HCT116 (cell line): ENCODE measurements at regions not wholly inside any gene's neighbourhood (a gene's known extent, or its start where the extent isn't known, plus 50 kb on each side); places are given as distances from the start of the nearest gene placed in this dataset.

Source experiments
- ATAC-seq: fragments of 200-7000 bp; cut with Tn5 transposase; 2 replicates; pipeline ENCODE4 v1.9.1; 2020; ENCODE audit warnings: mild to moderate bottlenecking, moderate library complexity
- BruUV-seq: library from RNA; stranded (reverse); fragments of 400-500 nt; replicated peaks from 2 replicates; lab custom pipeline; 2021; lab: Mats Ljungman, UMichigan
- CTCF ChIA-PET: fragments of 300-600 bp; sonication (Branson Sonifier 250); formaldehyde crosslinking; loops from one replicate; lab custom pipeline; 2021; ENCODE audit warnings: antibody characterized with exemption; lab: Charles Lee
- POLR2A ChIA-PET: fragments of 300-600, 350-600 bp; sonication (Branson Sonifier 250); formaldehyde crosslinking; loops from one replicate; lab custom pipeline; 2021; ENCODE audit warnings: antibody characterized with exemption; lab: Charles Lee
- RAD21 ChIA-PET, 2 experiments: fragments of 300-600 bp; sonication (Branson Sonifier 250); formaldehyde crosslinking; loops; one replicate each; lab custom pipeline; 2023; ENCODE audit warnings: low total read pairs in 2 of 2; ENCODE audit not compliant: uncharacterized antibody in 2 of 2, unreplicated experiment in 2 of 2, low non-redundant PET in 1 of 2; lab: Charles Lee
- DNase-seq: peaks from one replicate; pipeline ENCODE4 v3.0.0-alpha.2; 2010; ENCODE audit warnings: low read depth, low spot score
- H2AFZ ChIP-seq: fragments of 200-600 bp; shearing (Covaris generic), sonication (generic); 2 replicates; pipeline ENCODE4 v1.6.1; 2017; ENCODE audit warnings: low read depth, mixed run types, mixed read lengths, antibody characterized with exemption, low read length; ENCODE audit not compliant: poor library complexity, severe bottlenecking
- H3K27ac ChIP-seq: 2 replicates; pipeline ENCODE4 v1.5.1; 2012; ENCODE audit warnings: low read depth, low read length
- H3K27me3 ChIP-seq: fragments of 200-600 bp; sonication (generic); 2 replicates; pipeline ENCODE4 v1.6.1; 2016; ENCODE audit warnings: mixed run types, low read length, mixed read lengths; ENCODE audit not compliant: insufficient read depth
- H3K36me3 ChIP-seq, 2 experiments: fragments of 200-500 bp in 1 of 2; fragments of 200-600 bp in 1 of 2; sonication (Bioruptor generic) in 1 of 2; sonication (generic) in 1 of 2; 2 replicates each; pipeline versions ENCODE4 v1.5.1 to v1.6.1; 2014 to 2016; ENCODE audit warnings: low read length in 2 of 2, inconsistent platforms in 1 of 2, mixed read lengths in 1 of 2, mixed run types in 1 of 2; ENCODE audit not compliant: insufficient read depth in 2 of 2, control insufficient read depth in 1 of 2
- H3K4me1 ChIP-seq, 2 experiments: fragments of 200-600 bp in 1 of 2; sonication (generic) in 1 of 2; 2 replicates each; pipeline versions ENCODE4 v1.5.1 to v1.6.1; 2012 to 2017; ENCODE audit warnings: low read length in 2 of 2, inconsistent platforms in 1 of 2, mild to moderate bottlenecking in 1 of 2, mixed read lengths in 1 of 2, mixed run types in 1 of 2, moderate library complexity in 1 of 2; ENCODE audit not compliant: insufficient read depth in 2 of 2, control insufficient read depth in 1 of 2
- H3K4me2 ChIP-seq: fragments of 200-600 bp; sonication (generic); 2 replicates; pipeline ENCODE4 v1.6.1; 2017; ENCODE audit warnings: mixed run types, low read length, mixed read lengths
- H3K4me3 ChIP-seq, 2 experiments: fragments of 200-600 bp in 1 of 2; sonication (generic) in 1 of 2; replicated peaks in 1 of 2; 2 replicates each; pipeline ENCODE4 v1.5.1; 2011 to 2016; ENCODE audit warnings: low read length in 2 of 2, control low read depth in 1 of 2, low read depth in 1 of 2, mild to moderate bottlenecking in 1 of 2, mixed read lengths in 1 of 2, mixed run types in 1 of 2
- H3K79me2 ChIP-seq: fragments of 200-600 bp; sonication (generic); 2 replicates; pipeline ENCODE4 v1.6.1; 2017; ENCODE audit warnings: mild to moderate bottlenecking, mixed run types, low read length, moderate library complexity, mixed read lengths; ENCODE audit not compliant: insufficient read depth
- H3K9ac ChIP-seq: fragments of 200-600 bp; sonication (generic); 2 replicates; pipeline ENCODE4 v1.6.1; 2016; ENCODE audit warnings: low read length, mixed read lengths
- H3K9me2 ChIP-seq: fragments of 200-600 bp; sonication (generic), shearing (Covaris generic); 2 replicates; pipeline ENCODE4 v1.6.1; 2017; ENCODE audit warnings: mixed run types, mild to moderate bottlenecking, moderate library complexity; ENCODE audit not compliant: insufficient read depth
- H3K9me3 ChIP-seq, 2 experiments: fragments of 200-500 bp in 1 of 2; fragments of 200-600 bp in 1 of 2; sonication (Bioruptor generic) in 1 of 2; sonication (generic) in 1 of 2; 2 replicates each; pipeline ENCODE4 v1.6.1; 2014 to 2017; ENCODE audit warnings: low read length in 2 of 2, mixed read lengths in 2 of 2, inconsistent platforms in 1 of 2, low read depth in 1 of 2, mild to moderate bottlenecking in 1 of 2, mixed run types in 1 of 2, moderate library complexity in 1 of 2; ENCODE audit not compliant: control insufficient read depth in 1 of 2, insufficient read depth in 1 of 2
- H4K20me1 ChIP-seq: fragments of 200-600 bp; sonication (generic), shearing (Covaris generic); 2 replicates; pipeline ENCODE4 v1.6.1; 2017; ENCODE audit warnings: mixed run types, mild to moderate bottlenecking, moderate library complexity; ENCODE audit not compliant: insufficient read depth
- ATF3 ChIP-seq: IDR thresholded peaks from 2 replicates; pipeline ENCODE4 v1.6.1; 2012
- CBX3 ChIP-seq: IDR thresholded peaks from 2 replicates; pipeline ENCODE4 v1.6.1; 2012; ENCODE audit warnings: low read depth
- CEBPB ChIP-seq: IDR thresholded peaks from 2 replicates; pipeline ENCODE4 v1.6.1; 2012; ENCODE audit warnings: low read depth
- EGR1 ChIP-seq: IDR thresholded peaks from 2 replicates; pipeline ENCODE4 v1.6.1; 2012; ENCODE audit warnings: low read depth
- ELF1 ChIP-seq: IDR thresholded peaks from 2 replicates; pipeline ENCODE4 v1.6.1; 2012; ENCODE audit warnings: low read depth, borderline replicate concordance
- EZH2phosphoT487 ChIP-seq: fragments of 200-600 bp; IDR thresholded peaks from 2 replicates; pipeline ENCODE4 v1.6.1; 2018; ENCODE audit warnings: antibody characterized with exemption, borderline replicate concordance
- FOSL1 ChIP-seq: IDR thresholded peaks from 2 replicates; pipeline ENCODE4 v1.6.1; 2012; ENCODE audit warnings: low read depth
- JUND ChIP-seq: IDR thresholded peaks from 2 replicates; pipeline ENCODE4 v1.6.1; 2012
- MAX ChIP-seq: IDR thresholded peaks from 2 replicates; pipeline ENCODE4 v1.6.1; 2012
- POLR2A ChIP-seq: IDR thresholded peaks from 2 replicates; pipeline ENCODE4 v1.7.0; 2011; ENCODE audit warnings: borderline replicate concordance; ENCODE audit not compliant: insufficient read depth, insufficient read length; ENCODE audit errors: extremely low read depth
- POLR2AphosphoS5 ChIP-seq: IDR thresholded peaks from 2 replicates; pipeline ENCODE4 v1.6.1; 2011; ENCODE audit warnings: mild to moderate bottlenecking, low read depth, low read length, moderate library complexity
- SIN3A ChIP-seq: IDR thresholded peaks from 2 replicates; pipeline ENCODE4 v1.6.1; 2012; ENCODE audit warnings: low read depth
- SP1 ChIP-seq: IDR thresholded peaks from 2 replicates; pipeline ENCODE4 v1.6.1; 2012; ENCODE audit warnings: low read depth
- SRF ChIP-seq: IDR thresholded peaks from 2 replicates; pipeline ENCODE4 v1.6.1; 2012; ENCODE audit warnings: low read depth
- TCF7L2 ChIP-seq: IDR thresholded peaks from 2 replicates; pipeline ENCODE4 v1.7.0; 2011; ENCODE audit warnings: borderline replicate concordance, inconsistent platforms; ENCODE audit not compliant: insufficient read depth, insufficient read length; ENCODE audit errors: extremely low read depth
- intact Hi-C: fragments of 100-400 bp; cut with micrococcal nuclease; formaldehyde crosslinking; loops from 2 replicates; pipeline ENCODE4 v1.10.0; 2022

- no peaks in the 10 kb centered on the region for H3K79me2 ChIP-seq
- no peaks in the 10 kb centered on the region for H3K36me3 ChIP-seq
- no peak for ATAC-seq
- POLR2A ChIA-PET, result no interaction called here
- no peak overlapping the region for H3K4me2 ChIP-seq
- DNase-seq, result no peak
- no peak for TF ChIP-seq CBX3
- TF ChIP-seq JUND, result no peak
- TF ChIP-seq ATF3, result no peak
- no peak for TF ChIP-seq POLR2A
- TF ChIP-seq EZH2phosphoT487, result no peak
- TF ChIP-seq FOSL1, result no peak
- no peak for TF ChIP-seq MAX
- no peak for TF ChIP-seq EGR1
- no peak for TF ChIP-seq SRF
- TF ChIP-seq SP1, result no peak
- no peak for TF ChIP-seq CEBPB
- no peak for TF ChIP-seq POLR2AphosphoS5
- TF ChIP-seq TCF7L2, result no peak
- no peak for TF ChIP-seq ELF1
- no peak for TF ChIP-seq SIN3A
- no peak overlapping the region for H3K9ac ChIP-seq
- H4K20me1 ChIP-seq, result no peaks in the 10 kb centered on the region
- H3K9me2 ChIP-seq, result no peaks in the 10 kb centered on the region
- RAD21 ChIA-PET, result no interaction called here
- H3K4me3 ChIP-seq, result no peak overlapping the region
- no peaks in the 10 kb centered on the region for H3K27me3 ChIP-seq
- no TSS peak for BruUV-seq
- no peaks in the 10 kb centered on the region for H3K4me1 ChIP-seq
- H3K27ac ChIP-seq, result no peak overlapping the region
- CTCF ChIA-PET, result no interaction called here
- no peak overlapping the region for H2AFZ ChIP-seq
- intact Hi-C loops, result no loop called here
- peaks cover 7 to 18% of the 10 kb centered on the region in 2 experiments; a peak in 2 of 4 replicates for H3K9me3 ChIP-seq
Measured at GRCh38 chr3:3627114-3627513, 172.1 kb upstream of the LRRN1 start.
